ACHN (cell line): ENCODE measurements at regions not wholly inside any gene's neighbourhood (a gene's known extent, or its start where the extent isn't known, plus 50 kb on each side); places are given as distances from the start of the nearest gene placed in this dataset.
A peak's percentile ranks its signal among the peaks of the same experiment; 100 is the strongest.
"Not testable (repeated sequence)": the region's sequence is repeated elsewhere in the genome, so short reads cannot be mapped to it uniquely, and the experiment has no call there.

Experiments used
- DNase-seq: peaks from one replicate; pipeline ENCODE4 v3.0.0-alpha.2; 2015
- in situ Hi-C: cut with HindIII; loops from 2 replicates; pipeline ENCODE4 v1.10.0; 2017; ENCODE audit warnings: low sequenced_read_pairs, low pct_ligation_motif_present, low pct_unique_long_range_greater_than_20kb

GRCh38 chr5:68691874-68692273, 401.9 kb upstream of the SLC30A5 start:
- DNase-seq, in situ Hi-C loops: not testable (repeated sequence)

DNA sequence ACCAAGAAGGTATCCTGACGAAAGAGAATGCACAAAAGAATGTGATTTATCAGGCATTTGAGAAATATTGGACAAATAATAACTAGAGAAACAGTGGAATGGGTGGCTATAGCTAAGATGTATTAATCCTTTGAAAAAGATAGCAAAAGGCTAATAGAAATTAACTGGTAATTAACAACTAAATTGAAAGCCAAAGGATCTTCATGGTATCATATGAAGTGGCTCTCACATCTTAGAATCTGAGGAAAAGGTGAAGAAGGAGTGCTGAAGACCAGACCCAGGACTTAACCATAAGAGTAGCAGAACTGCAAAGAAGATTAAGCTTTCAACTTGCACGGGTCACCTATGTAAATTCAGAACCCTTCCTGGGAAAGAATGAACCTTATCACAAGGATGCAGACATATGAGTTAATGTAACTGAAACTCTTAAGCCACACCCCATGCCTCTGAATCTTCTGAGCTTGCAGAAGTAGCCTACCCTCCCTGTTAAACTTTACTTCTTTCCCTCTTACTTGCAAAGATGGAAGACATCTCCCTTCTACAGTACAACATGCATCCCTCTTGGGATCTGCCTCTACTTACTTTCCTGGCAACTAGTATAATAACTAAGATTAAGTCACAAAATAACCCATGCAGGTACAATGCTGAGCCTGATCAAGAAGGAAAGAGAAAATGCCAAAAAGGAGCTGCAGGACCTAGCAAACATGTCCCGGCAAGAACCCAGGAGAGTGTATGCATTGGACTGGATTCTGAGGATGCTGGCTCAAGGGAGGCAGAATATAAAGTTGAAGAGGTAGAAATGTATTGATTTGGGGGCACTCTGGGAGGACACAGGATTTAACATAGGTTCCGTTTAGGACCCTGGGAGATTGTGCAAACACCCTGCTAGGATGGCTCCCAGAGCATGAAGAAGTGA, 395.5 kb upstream of the SLC30A5 start:
- in situ Hi-C loops, result no loop called here
- DNase-seq, result no peak

GRCh38 chr5:68699966-68700365, 393.8 kb upstream of the SLC30A5 start:
- DNase-seq, result no peak
- in situ Hi-C loops, result no loop called here

DNA sequence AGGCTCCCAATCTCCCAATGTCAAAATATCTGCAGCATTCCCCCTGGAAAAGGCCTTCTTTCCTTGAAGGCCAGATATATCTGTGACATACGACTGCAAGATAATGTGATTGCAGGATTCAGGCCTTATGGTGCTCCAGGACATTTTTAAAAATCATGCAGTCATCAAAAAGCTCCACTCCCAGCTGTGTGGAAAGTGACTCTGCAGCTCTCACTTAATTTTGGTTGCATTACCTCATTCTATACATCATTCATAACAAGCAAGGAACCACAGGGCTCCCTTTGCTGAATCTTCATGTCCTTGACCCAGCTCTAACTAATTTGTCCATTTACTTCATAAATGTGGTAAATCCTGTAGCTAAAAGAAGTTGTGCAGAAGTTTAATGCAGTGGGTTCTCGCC, 386.2 kb upstream of the SLC30A5 start:
- in situ Hi-C loops, result no loop called here
- no peak for DNase-seq

- no peak for DNase-seq
- in situ Hi-C loops, result no loop called here
These were observed 385.5 kb upstream of the SLC30A5 start for GRCh38 chr5:68708156-68708841.

- in situ Hi-C loops, result no loop called here
These were observed 385.0 kb upstream of the SLC30A5 start for GRCh38 chr5:68708842-68709170.

GRCh38 chr5:68709239-68709638, 384.6 kb upstream of the SLC30A5 start:
- in situ Hi-C loops, result no loop called here
- DNase-seq, result no peak

More at GRCh38 chr5:68708842-68709170, 385.0 kb upstream of the SLC30A5 start:
- no peak for DNase-seq

- in situ Hi-C loops, result no loop called here
- DNase-seq, result no peak
These were observed 383.3 kb upstream of the SLC30A5 start for GRCh38 chr5:68710514-68710913.

GRCh38 chr5:68711293-68712200, 382.3 kb upstream of the SLC30A5 start:
- in situ Hi-C loops, result no loop called here
- no peak for DNase-seq

- DNase-seq, result no peak
- in situ Hi-C loops, result no loop called here
These were observed 379.0 kb upstream of the SLC30A5 start for GRCh38 chr5:68714810-68715209.

GRCh38 chr5:68720884-68721610, 372.8 kb upstream of the SLC30A5 start:
- in situ Hi-C loops, result no loop called here

DNA sequence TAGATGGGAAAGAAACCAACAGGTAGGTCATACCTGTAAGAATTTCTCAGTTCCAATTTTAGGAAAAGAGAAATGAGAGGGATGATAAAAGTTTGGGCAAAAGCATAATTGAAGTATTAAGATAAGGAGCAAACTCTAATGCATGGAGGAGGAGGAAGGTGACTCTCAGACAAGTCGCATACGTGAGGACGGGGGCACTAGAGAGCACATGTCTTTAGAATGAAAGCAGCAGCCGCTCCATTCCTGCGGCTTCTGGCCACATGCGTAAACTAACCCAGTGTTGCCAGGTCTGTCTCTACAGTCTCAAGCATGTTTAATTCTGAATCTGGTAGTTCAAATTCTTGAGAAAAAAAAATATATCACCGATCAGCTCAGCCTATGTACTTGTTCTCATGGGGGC, 371.5 kb upstream of the SLC30A5 start:
- in situ Hi-C loops, result no loop called here
- no peak for DNase-seq

More at GRCh38 chr5:68720884-68721610, 372.8 kb upstream of the SLC30A5 start:
- DNase-seq, result no peak

DNA sequence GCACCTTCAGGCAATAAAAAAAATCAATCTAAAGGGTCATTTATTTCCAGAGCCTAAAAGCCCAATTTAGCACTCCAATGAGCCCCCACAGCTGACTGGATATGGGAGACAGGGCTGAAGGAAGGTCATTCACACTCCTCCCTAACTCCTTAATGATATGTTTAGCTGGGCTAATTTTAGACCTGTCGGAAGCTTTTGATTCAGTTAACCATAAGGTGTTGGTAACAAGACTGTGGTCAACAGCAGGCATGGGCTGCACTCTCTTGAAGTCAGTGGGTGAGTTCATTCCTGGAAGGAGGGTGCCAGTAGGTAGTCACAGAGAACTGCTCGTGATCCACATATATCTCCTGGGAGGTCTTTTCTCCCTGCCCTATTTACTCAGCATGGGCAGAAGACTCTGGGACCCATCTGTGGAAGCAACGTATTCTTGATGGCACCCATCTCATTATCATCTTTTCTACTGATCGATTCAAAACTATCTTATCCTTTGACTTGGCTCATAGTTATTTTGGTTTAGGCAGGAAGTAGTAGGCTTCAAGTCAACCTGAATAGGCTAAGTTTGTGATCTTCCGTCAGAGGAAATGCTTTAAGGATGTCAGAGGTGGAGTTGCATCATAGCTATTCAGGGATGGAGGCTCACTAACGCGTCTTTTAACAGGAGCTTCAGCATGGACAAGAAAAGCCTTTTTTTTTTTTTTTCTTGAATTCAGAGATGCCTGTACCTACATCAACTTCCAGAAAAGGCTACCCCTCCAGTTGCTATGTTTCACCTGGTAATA, 367.7 kb upstream of the SLC30A5 start:
- in situ Hi-C loops, result no loop called here
- no peak for DNase-seq

GRCh38 chr5:68727931-68728330, 365.9 kb upstream of the SLC30A5 start:
- no peak for DNase-seq
- in situ Hi-C loops, result no loop called here

- in situ Hi-C loops, result no loop called here
- DNase-seq, result no peak
These were observed 364.1 kb upstream of the SLC30A5 start for GRCh38 chr5:68729678-68730077.

DNA sequence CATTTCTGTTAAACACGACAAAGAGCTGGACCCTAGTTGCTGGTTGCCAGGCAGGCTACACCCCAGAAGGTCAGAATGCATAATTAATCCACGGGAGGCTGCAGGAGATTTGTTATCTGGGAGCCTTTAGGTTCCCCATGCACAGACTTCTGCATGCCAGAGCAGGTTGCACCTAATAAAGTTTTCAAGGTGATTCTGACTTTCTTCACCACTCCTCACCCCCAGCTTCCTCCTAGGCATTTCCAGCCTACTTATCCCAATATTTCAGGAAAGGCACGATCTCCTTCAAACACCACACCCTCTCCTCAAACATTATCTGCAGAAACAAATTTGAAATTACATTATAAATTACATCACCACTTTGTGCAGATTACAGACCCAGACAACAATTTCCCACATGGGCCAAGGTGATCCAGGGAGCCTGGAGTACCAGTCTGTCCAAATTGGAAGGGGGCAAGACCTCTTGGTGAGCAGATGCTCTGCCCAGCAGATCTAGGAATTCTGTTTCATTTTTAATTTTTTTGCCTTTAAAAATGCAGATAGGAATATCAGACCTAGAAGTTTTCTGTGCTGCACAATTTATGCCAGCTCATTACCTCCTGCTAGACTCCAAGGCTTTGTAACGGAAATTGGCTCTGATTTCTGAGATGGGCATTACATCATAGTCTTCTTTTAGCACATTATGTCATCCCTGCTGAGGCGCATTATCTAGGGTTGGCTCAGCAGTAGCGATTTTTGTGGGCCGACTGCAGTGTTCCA, 363.4 kb upstream of the SLC30A5 start:
- peak; percentile 66 for DNase-seq
- in situ Hi-C loops, result no loop called here
